B cell (primary cell): ENCODE measurements at regions not wholly inside any gene's neighbourhood (a gene's known extent, or its start where the extent isn't known, plus 50 kb on each side); places are given as distances from the start of the nearest gene placed in this dataset.

ENCODE experiments used
- ATAC-seq: fragments of 200-7000 bp; cut with Tn5 transposase; one replicate; pipeline ENCODE4 v1.10.0; 2021; ENCODE audit warnings: low read depth, mild to moderate bottlenecking, moderate number of reproducible peaks, moderate library complexity
- CTCF ChIA-PET: fragments of 350-600 bp; sonication (Branson Sonifier 250); formaldehyde crosslinking; loops from one replicate; lab custom pipeline; 2021; ENCODE audit warnings: antibody characterized with exemption, inconsistent platforms; lab: Charles Lee
- POLR2A ChIA-PET: fragments of 350-600 bp; sonication (Branson Sonifier 250); formaldehyde crosslinking; loops from one replicate; lab custom pipeline; 2021; ENCODE audit warnings: antibody characterized with exemption; lab: Charles Lee
- DNase-seq: peaks from one replicate; pipeline ENCODE4 v3.0.0; 2013
- H2AFZ ChIP-seq: 2 replicates; pipeline ENCODE4 v1.6.1; 2012; ENCODE audit warnings: mild to moderate bottlenecking, low read depth, low read length; ENCODE audit not compliant: insufficient read depth, poor library complexity, severe bottlenecking
- H3K27ac ChIP-seq, 2 donors: 1 replicate in 1 of 2; 2 replicates in 1 of 2; pipeline ENCODE4 v1.5.1; 2012 to 2013; ENCODE audit warnings: low read length in 2 of 2, mild to moderate bottlenecking in 2 of 2, moderate library complexity in 1 of 2
- H3K27me3 ChIP-seq, 4 experiments: fragments of 200-600 bp in 1 of 4; sonication (generic) in 1 of 4; replicated peaks in 1 of 4; 1 replicate in 2 of 4; 2 replicates in 2 of 4; pipeline versions ENCODE4 v1.6.1 to v1.7.0; 2013 to 2016; ENCODE audit warnings: low read length in 3 of 4, mild to moderate bottlenecking in 2 of 4, mixed read lengths in 1 of 4, moderate library complexity in 1 of 4; ENCODE audit not compliant: insufficient read depth in 4 of 4, control insufficient read depth in 3 of 4; ENCODE audit errors: control extremely low read depth in 1 of 4
- H3K36me3 ChIP-seq, 2 experiments: replicated peaks in 1 of 2; 1 replicate in 1 of 2; 2 replicates in 1 of 2; pipeline versions ENCODE4 v1.6.1 to v1.7.1; 2013; ENCODE audit warnings: low read length in 1 of 2; ENCODE audit not compliant: insufficient read depth in 2 of 2, control insufficient read depth in 1 of 2; ENCODE audit errors: control extremely low read depth in 1 of 2, extremely low read depth in 1 of 2
- H3K4me1 ChIP-seq, 2 donors: fragments of 200-600 bp in 1 of 2; sonication (generic) in 1 of 2; 1 replicate in 1 of 2; 2 replicates in 1 of 2; pipeline versions ENCODE4 v1.5.1 to v1.6.1; 2013 to 2017; ENCODE audit warnings: low read length in 2 of 2; ENCODE audit not compliant: control insufficient read depth in 2 of 2, insufficient read depth in 2 of 2
- H3K4me2 ChIP-seq: replicated peaks from 2 replicates; pipeline ENCODE3; 2012; ENCODE audit warnings: mild to moderate bottlenecking, low read depth, low read length; ENCODE audit not compliant: poor library complexity, severe bottlenecking
- H3K4me3 ChIP-seq, 5 experiments: fragments of 200-600 bp in 1 of 5; sonication (generic) in 1 of 5; 1 replicate in 3 of 5; 2 replicates in 2 of 5; pipeline versions ENCODE4 v1.5.1 to v1.7.0; 2011 to 2016; ENCODE audit warnings: low read length in 4 of 5, mild to moderate bottlenecking in 4 of 5, low read depth in 2 of 5, control low read depth in 1 of 5, moderate library complexity in 1 of 5; ENCODE audit not compliant: insufficient read depth in 1 of 5; ENCODE audit errors: control extremely low read depth in 1 of 5, extremely low read depth in 1 of 5
- H3K79me2 ChIP-seq: fragments of 200-600 bp; sonication (generic); one replicate; pipeline ENCODE4 v1.6.0; 2016; ENCODE audit warnings: low read length; ENCODE audit not compliant: control insufficient read depth, insufficient read depth
- H3K9ac ChIP-seq: fragments of 200-600 bp; sonication (generic); 2 replicates; pipeline ENCODE4 v1.6.1; 2017; ENCODE audit warnings: mild to moderate bottlenecking, low read length, moderate library complexity
- H3K9me3 ChIP-seq, 3 donors: one replicate each; pipeline versions ENCODE4 v1.6.1 to v1.7.1; 2013; ENCODE audit warnings: low read length in 2 of 3; ENCODE audit not compliant: control insufficient read depth in 2 of 3, insufficient read depth in 1 of 3; ENCODE audit errors: control extremely low read depth in 1 of 3
- H4K20me1 ChIP-seq: 2 replicates; pipeline ENCODE4 v1.6.0; 2012; ENCODE audit warnings: mild to moderate bottlenecking, low read length; ENCODE audit not compliant: insufficient read depth, control insufficient read depth, poor library complexity, severe bottlenecking
- H3K27ac Mint-ChIP-seq: one replicate; pipeline ENCODE4 v1.8.0; 2021; ENCODE audit warnings: mixed read lengths
- H3K27me3 Mint-ChIP-seq: one replicate; pipeline ENCODE4 v1.8.0; 2021; ENCODE audit warnings: mixed read lengths
- H3K4me1 Mint-ChIP-seq: one replicate; pipeline ENCODE4 v1.8.0; 2021; ENCODE audit warnings: mixed read lengths
- H3K4me3 Mint-ChIP-seq: one replicate; pipeline ENCODE4 v1.8.0; 2021; ENCODE audit warnings: mixed read lengths
- H3K9me3 Mint-ChIP-seq: one replicate; pipeline ENCODE4 v1.8.0; 2022; ENCODE audit warnings: mixed read lengths; ENCODE audit not compliant: insufficient read depth
- EZH2 ChIP-seq: IDR thresholded peaks from 2 replicates; pipeline ENCODE4 v1.6.1; 2012; ENCODE audit warnings: borderline replicate concordance, low read depth, mild to moderate bottlenecking, moderate library complexity, low read length; ENCODE audit not compliant: insufficient read depth, poor library complexity, severe bottlenecking
- WGBS: methylation state at CpG from one replicate; pipeline ENCODE4 v1.1.5; 2013; ENCODE audit warnings: missing lambda C conversion rate; ENCODE audit not compliant: insufficient coverage; 5-methylcytosine and 5-hydroxymethylcytosine counted together
- intact Hi-C: fragments of 100-400 bp; cut with micrococcal nuclease; formaldehyde crosslinking; loops from one replicate; pipeline ENCODE4 v1.10.0; 2022
- TF ChIP-seq, protein P1 (sequence below): fragments of 200-600 bp; IDR thresholded peaks from one replicate; pipeline ENCODE4 v1.8.0; 2022; ENCODE audit warnings: antibody characterized with exemption, mild to moderate bottlenecking

- no peaks in the 10 kb centered on the region for H3K36me3 ChIP-seq
- POLR2A ChIA-PET: no interaction called here
- H3K9me3 ChIP-seq: no peaks in the 10 kb centered on the region
- H3K4me3 Mint-ChIP-seq: no peak overlapping the region
- ATAC-seq: no peak
- H3K4me1 ChIP-seq: no peaks in the 10 kb centered on the region
- TF ChIP-seq EZH2: no peak
- DNase-seq: no peak
- CTCF ChIA-PET: no interaction called here
- H2AFZ ChIP-seq: no peak overlapping the region
- no peaks in the 10 kb centered on the region for H3K79me2 ChIP-seq
- no peaks in the 10 kb centered on the region for H3K4me1 Mint-ChIP-seq
- H3K27ac Mint-ChIP-seq: no peak overlapping the region
- no peaks in the 10 kb centered on the region for H3K9me3 Mint-ChIP-seq
- H3K4me2 ChIP-seq: no peak overlapping the region
- H3K27me3 ChIP-seq: no peaks in the 10 kb centered on the region
- H4K20me1 ChIP-seq: no peaks in the 10 kb centered on the region
- intact Hi-C loops: no loop called here
- H3K9ac ChIP-seq: no peak overlapping the region
- no peaks in the 10 kb centered on the region for H3K27me3 Mint-ChIP-seq
- no peak overlapping the region for H3K27ac ChIP-seq
- H3K4me3 ChIP-seq: no peak overlapping the region
These were observed 73.8 kb downstream of the CBLN2 start for GRCh38 chr18:72470391-72470790.

- POLR2A ChIA-PET: no interaction called here
- no peak for ATAC-seq
- Mint-ChIP-seq H3K4me3 (no peak overlapping the region), H3K27ac (no peak overlapping the region), H3K4me1 (no peaks in the 10 kb centered on the region), H3K9me3 (no peaks in the 10 kb centered on the region), H3K27me3 (no peaks in the 10 kb centered on the region)
- Histone ChIP-seq H3K36me3 (no peaks in the 10 kb centered on the region), H2AFZ (no peak overlapping the region), H3K4me2 (no peak overlapping the region), H3K79me2 (no peaks in the 10 kb centered on the region), H3K27me3 (no peaks in the 10 kb centered on the region), H4K20me1 (no peaks in the 10 kb centered on the region), H3K9ac (no peak overlapping the region), H3K9me3 (no peaks in the 10 kb centered on the region), H3K4me1 (no peaks in the 10 kb centered on the region), H3K4me3 (no peak overlapping the region), H3K27ac (no peak overlapping the region)
- CTCF ChIA-PET: no interaction called here
- intact Hi-C loops: no loop called here
- DNase-seq: no peak
- 92% methylated on average over 2 of the region's 4 CpGs for WGBS
- TF ChIP-seq, protein P1, sequence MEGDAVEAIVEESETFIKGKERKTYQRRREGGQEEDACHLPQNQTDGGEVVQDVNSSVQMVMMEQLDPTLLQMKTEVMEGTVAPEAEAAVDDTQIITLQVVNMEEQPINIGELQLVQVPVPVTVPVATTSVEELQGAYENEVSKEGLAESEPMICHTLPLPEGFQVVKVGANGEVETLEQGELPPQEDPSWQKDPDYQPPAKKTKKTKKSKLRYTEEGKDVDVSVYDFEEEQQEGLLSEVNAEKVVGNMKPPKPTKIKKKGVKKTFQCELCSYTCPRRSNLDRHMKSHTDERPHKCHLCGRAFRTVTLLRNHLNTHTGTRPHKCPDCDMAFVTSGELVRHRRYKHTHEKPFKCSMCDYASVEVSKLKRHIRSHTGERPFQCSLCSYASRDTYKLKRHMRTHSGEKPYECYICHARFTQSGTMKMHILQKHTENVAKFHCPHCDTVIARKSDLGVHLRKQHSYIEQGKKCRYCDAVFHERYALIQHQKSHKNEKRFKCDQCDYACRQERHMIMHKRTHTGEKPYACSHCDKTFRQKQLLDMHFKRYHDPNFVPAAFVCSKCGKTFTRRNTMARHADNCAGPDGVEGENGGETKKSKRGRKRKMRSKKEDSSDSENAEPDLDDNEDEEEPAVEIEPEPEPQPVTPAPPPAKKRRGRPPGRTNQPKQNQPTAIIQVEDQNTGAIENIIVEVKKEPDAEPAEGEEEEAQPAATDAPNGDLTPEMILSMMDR: no peak
- TF ChIP-seq EZH2: no peak
These were observed 76.0 kb downstream of the CBLN2 start for GRCh38 chr18:72468021-72468710.
